ENCODE measurements at regions not wholly inside any gene's neighbourhood (a gene's known extent, or its start where the extent isn't known, plus 50 kb on each side); places are given as distances from the start of the nearest gene placed in this dataset.
A peak's percentile ranks its signal among the peaks of the same experiment; 100 is the strongest.
"Not testable (repeated sequence)": the region's sequence is repeated elsewhere in the genome, so short reads cannot be mapped to it uniquely, and the experiment has no call there.

DNA sequence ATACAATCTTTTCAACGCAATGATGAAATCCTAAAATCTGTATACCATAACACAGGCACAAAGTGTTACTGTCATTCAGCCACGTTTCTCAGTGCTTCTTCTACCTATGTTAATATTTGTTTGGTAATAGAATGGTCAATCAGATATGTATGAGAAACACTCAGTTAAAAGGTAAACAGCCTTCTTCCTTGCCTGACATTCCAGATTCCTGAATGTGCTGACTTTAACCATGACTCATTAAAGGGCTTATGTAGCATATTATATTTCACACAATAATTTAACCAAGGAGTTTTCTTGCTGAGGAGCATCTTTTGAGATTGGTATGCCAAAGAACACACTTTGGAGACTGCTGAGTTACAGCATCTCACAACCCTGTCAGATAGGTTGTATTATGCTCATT lies 187.6 kb downstream of the CETN3 start:
- DNase-seq (ENCODE audit: extremely low read depth in 1 of 11, low read depth in 9 of 11, low spot score in 4 of 11): no peak

GRCh38 chr5:90220554-90220953 lies 189.0 kb downstream of the CETN3 start:
- DNase-seq (ENCODE audit: extremely low read depth in 1 of 11, low read depth in 9 of 11, low spot score in 4 of 11): no peak

- no peak for DNase-seq (ENCODE audit: extremely low read depth in 1 of 11, low read depth in 9 of 11, low spot score in 4 of 11)
Measured at GRCh38 chr5:90214991-90215390, 194.6 kb downstream of the CETN3 start.

GRCh38 chr5:90208323-90208722 lies 201.2 kb downstream of the CETN3 start:
- not testable (repeated sequence) for DNase-seq (ENCODE audit: extremely low read depth in 1 of 11, low read depth in 9 of 11, low spot score in 4 of 11)

DNA sequence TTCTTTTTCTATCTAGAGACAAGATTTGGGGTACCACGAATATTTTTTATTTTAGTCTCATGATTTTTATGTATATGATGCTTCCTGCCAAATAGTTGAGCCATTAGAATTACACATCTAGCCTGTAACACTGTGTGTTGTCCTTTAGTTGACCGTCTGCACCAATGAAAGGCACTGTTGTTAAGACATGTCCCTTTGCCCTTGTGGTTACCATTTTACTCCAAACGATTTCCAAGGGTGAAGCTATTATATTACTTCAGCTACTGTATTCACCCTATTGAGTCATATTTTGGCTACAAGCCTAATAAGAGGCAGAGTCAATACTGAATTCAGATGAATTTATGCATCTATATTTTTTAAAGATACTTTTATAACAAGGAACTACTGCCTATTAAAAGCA lies 207.6 kb downstream of the CETN3 start:
- no peak for DNase-seq (ENCODE audit: extremely low read depth in 1 of 11, low read depth in 9 of 11, low spot score in 4 of 11)

DNA sequence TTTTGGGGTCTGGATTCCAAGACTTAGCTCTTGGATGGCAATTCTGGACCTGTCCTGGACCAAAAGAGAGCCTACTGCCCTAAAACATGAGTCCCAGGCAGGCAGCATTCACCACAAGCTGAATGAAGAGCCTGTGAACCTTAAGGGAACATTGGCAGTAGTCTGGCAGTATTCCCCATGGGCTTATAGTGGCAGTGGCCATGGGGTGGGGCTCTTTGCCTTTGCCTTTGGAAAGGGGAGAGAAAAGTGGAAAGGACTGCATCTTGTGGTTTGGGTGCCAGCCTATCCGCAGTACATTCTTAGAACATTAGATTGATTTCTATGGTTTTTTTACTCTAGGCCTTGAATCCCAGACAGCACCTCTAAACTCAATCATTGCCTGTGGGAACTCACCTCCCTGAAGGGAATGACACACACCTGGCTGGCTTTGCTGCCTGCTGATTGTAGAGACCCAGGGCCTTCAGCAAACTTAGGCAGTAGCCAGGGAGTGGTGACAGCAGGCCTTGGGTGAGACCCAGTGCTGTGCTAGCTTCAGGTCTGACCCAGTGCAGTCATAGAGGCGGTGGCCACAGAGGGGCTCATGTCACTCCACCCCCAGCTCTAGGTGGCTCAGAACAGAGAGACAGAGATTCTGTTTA lies 216.3 kb downstream of the CETN3 start:
- DNase-seq (ENCODE audit: extremely low read depth in 1 of 11, low read depth in 9 of 11, low spot score in 4 of 11): no peak

GRCh38 chr5:90191352-90192045 lies 218.1 kb downstream of the CETN3 start:
- peak in 5 of 11 donors; percentile 8 to 30 (median 25) for DNase-seq (ENCODE audit: extremely low read depth in 1 of 11, low read depth in 9 of 11, low spot score in 4 of 11)

GRCh38 chr5:90185897-90186468 lies 223.6 kb downstream of the CETN3 start:
- DNase-seq (ENCODE audit: extremely low read depth in 1 of 11, low read depth in 9 of 11, low spot score in 4 of 11): no peak

- DNase-seq (ENCODE audit: extremely low read depth in 1 of 11, low read depth in 9 of 11, low spot score in 4 of 11): no peak
Measured at GRCh38 chr5:90184764-90185163, 224.8 kb downstream of the CETN3 start.

GRCh38 chr5:90182726-90183125 lies 226.8 kb downstream of the CETN3 start:
- DNase-seq (ENCODE audit: extremely low read depth in 1 of 11, low read depth in 9 of 11, low spot score in 4 of 11): no peak

GRCh38 chr5:90174236-90174635 lies 235.3 kb downstream of the CETN3 start:
- DNase-seq (ENCODE audit: extremely low read depth in 1 of 11, low read depth in 9 of 11, low spot score in 4 of 11): no peak

DNA sequence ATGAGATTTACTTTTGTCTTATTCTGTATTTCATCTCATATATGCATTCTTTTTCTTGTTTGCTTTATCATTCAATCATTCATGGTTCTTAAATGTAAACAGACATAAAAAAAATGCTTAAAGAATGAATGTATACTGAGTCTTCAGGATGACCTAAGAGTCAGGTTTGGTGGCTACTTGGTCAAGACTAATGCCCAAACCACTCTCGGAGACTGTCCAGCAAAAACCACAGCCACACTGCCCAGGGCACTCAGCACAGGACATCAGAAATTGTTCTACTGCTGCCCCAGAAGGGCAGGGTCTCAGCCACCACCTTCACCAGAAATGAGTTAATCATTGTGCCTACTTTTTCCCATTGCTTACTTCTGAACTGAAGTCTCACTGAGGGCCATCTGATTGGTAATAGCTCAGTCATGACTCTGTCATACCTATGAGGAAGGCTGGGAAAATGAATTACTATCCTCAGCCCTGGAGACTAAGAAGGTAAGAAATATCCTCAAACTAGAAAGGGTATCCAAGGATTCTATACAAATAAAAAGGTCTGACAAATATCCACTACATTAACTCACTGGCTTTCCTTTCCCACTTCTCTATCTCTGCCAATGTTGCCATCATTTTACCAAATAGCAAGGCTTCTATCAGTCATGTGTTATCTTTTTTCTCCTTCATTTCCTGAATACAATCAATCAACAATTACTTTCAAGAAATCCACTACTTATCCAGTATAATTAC lies 236.1 kb downstream of the CETN3 start:
- no peak for DNase-seq (ENCODE audit: extremely low read depth in 1 of 11, low read depth in 9 of 11, low spot score in 4 of 11)

DNA sequence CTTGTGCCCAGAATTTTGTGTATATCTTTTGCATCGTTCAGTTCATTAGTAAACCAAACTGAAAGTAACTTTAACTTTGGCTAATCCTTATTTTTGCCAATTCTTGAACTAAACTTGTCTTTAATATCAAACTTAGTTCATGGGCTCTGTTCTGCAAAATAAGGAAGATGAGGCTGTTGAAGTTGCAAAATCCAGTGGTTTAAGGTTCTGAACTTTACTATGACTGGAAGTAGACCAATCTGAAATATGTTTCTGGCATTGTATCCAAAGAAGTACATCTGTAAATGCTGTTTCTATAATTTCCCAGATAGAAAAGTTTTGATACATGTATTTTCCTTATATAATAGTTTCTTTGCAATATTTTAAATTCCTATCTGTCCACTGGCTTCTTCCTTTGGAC lies 238.1 kb downstream of the CETN3 start:
- no peak for DNase-seq (ENCODE audit: extremely low read depth in 1 of 11, low read depth in 9 of 11, low spot score in 4 of 11)

- no peak for DNase-seq (ENCODE audit: extremely low read depth in 1 of 11, low read depth in 9 of 11, low spot score in 4 of 11)
Measured at GRCh38 chr5:90170261-90170660, 239.3 kb downstream of the CETN3 start.

DNA sequence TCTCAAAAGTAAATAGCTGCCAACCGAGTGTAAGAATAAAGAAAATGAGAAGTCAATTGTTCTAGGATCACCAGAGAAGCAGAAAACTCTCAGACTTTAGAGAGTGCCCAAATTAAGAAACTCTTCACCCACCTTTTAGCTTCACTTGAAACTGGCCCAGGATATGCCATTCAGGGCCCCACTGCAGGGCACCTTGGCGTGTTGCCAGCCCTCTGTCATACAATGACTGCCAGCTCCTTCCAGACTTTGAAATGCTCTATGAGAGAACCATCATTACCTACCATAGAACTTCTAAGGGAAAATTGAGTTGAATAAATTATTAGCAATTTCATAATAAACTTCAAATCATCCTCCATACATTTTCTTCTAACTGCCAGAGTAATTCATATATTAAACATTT lies 240.5 kb downstream of the CETN3 start:
- DNase-seq (ENCODE audit: extremely low read depth in 1 of 11, low read depth in 9 of 11, low spot score in 4 of 11): no peak

- DNase-seq (ENCODE audit: extremely low read depth in 1 of 11, low read depth in 9 of 11, low spot score in 4 of 11): no peak
Measured at GRCh38 chr5:90168399-90168798, 241.2 kb downstream of the CETN3 start.

GRCh38 chr5:90166816-90167215 lies 242.7 kb downstream of the CETN3 start:
- no peak for DNase-seq (ENCODE audit: extremely low read depth in 1 of 11, low read depth in 9 of 11, low spot score in 4 of 11)

DNA sequence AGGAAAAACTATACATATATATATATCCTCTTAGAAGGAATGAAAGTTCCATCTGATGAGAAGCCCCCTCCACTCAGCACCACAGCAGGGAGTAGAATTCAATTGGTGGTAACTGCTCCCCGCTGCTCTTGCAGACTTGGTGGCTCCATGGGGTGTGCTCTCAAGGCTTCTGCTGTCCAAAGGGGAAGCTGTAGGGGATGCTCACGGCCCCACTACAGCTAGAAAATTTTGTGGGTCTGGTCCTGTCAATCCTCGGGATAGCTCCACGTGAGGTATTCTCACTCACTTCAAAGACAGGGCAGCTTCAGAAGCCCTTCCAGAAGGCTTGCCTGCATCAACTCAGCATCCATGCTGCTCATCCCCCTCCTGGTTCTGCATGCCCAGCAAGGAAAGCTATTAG lies 247.2 kb downstream of the CETN3 start:
- no peak for DNase-seq (ENCODE audit: extremely low read depth in 1 of 11, low read depth in 9 of 11, low spot score in 4 of 11)

DNA sequence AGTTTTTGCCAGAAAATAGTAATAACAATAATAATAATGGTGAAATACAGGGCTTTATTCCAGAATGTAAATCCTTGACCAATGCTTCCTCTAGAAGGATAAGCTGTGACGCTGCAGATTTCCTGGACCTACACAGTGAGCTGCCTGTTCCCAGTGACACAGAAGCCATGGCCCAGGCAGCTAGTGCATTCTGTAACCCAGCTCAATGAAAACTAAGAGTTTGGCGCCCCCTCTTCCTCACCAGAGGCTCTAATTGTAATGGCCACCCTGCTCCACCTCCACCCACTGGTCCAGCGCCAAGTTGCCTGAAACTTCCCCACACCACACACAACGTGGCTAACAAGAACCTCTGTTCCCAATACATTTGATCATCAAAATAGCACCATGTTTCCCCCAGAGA lies 248.1 kb downstream of the CETN3 start:
- peak in 5 of 11 donors; percentile 2 to 17 (median 12) for DNase-seq (ENCODE audit: extremely low read depth in 1 of 11, low read depth in 9 of 11, low spot score in 4 of 11)

DNA sequence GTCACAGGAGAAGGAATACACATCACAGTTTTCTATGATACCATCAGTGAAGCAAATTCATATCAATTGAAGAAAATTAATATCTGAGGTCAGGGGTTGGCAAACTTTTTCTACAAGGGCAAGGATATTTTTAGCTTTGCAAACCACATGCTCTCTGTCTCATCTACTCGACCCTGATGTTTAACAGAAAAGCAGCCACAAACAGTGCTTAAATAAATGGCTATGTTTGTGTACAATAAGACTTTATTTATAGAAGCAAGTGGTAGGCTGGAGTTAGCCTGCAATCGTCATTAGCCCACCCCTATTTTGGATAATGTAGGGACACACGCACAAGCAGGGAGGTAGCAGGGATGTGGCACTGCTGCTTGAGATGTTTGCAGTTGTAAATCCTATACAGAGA lies 251.4 kb downstream of the CETN3 start:
- no peak for DNase-seq (ENCODE audit: extremely low read depth in 1 of 11, low read depth in 9 of 11, low spot score in 4 of 11)

All from renal cortex interstitium (tissue), 11 donors.